Body of pancreas (tissue), 4 donors: ENCODE measurements at regions not wholly inside any gene's neighbourhood (a gene's known extent, or its start where the extent isn't known, plus 50 kb on each side); places are given as distances from the start of the nearest gene placed in this dataset.

Experiments
- ATAC-seq: fragments of 150-250 bp; one replicate; pipeline ENCODE4 v1.9.1; 2016
- DNase-seq, 4 donors: peaks; one replicate each; pipeline ENCODE4 v3.0.0-alpha.2; 2019
- H3K27ac ChIP-seq, 4 donors: fragments of 200-600 bp; sonication (generic); 1 replicate in 3 of 4; 2 replicates in 1 of 4; pipeline versions ENCODE4 v1.5.1 to v1.6.1; 2016 to 2019; ENCODE audit warnings: mild to moderate bottlenecking in 1 of 4, mixed read lengths in 1 of 4, moderate library complexity in 1 of 4
- H3K27me3 ChIP-seq, 2 donors: fragments of 200-600 bp; sonication (generic); one replicate each; pipeline ENCODE4 v1.6.0; 2016; ENCODE audit warnings: mild to moderate bottlenecking in 1 of 2
- H3K36me3 ChIP-seq, 2 donors: fragments of 200-600 bp; sonication (generic); replicated peaks in 1 of 2; 2 replicates each; pipeline ENCODE4 v1.5.1; 2016; ENCODE audit warnings: low read depth in 2 of 2; ENCODE audit not compliant: insufficient read depth in 1 of 2
- H3K4me1 ChIP-seq: fragments of 200-600 bp; sonication (generic); one replicate; pipeline ENCODE4 v1.6.0; 2016
- H3K4me3 ChIP-seq, 2 donors: fragments of 200-600 bp; sonication (generic); 1 replicate in 1 of 2; 2 replicates in 1 of 2; pipeline ENCODE4 v1.5.1; 2016 to 2019
- H3K9me3 ChIP-seq, 3 donors: fragments of 200-600 bp; sonication (generic); 1 replicate in 2 of 3; 2 replicates in 1 of 3; pipeline ENCODE4 v1.5.1; 2016
- POLR2A ChIP-seq, 3 donors: fragments of 450-650 bp; IDR thresholded peaks; one replicate each; pipeline ENCODE4 v1.6.1; 2016; ENCODE audit warnings: antibody characterized with exemption in 3 of 3, mild to moderate bottlenecking in 2 of 3
- WGBS, 2 donors: methylation state at CpG; one replicate each; pipeline ENCODE4 v1.1.5; 2017; 5-methylcytosine and 5-hydroxymethylcytosine counted together
- intact Hi-C: fragments of 100-400 bp; cut with DNase I; formaldehyde crosslinking; loops from one replicate; pipeline ENCODE4 v1.15.1; 2023
- TF ChIP-seq, protein P1 (sequence below), 7 experiments: fragments of 450-650 bp in 4 of 7; fragments of 200-600 bp in 3 of 7; sonication (generic) in 3 of 7; IDR thresholded peaks; one replicate each; pipeline ENCODE4 v1.5.1; 2016 to 2019; ENCODE audit warnings: antibody characterized with exemption in 7 of 7

DNA sequence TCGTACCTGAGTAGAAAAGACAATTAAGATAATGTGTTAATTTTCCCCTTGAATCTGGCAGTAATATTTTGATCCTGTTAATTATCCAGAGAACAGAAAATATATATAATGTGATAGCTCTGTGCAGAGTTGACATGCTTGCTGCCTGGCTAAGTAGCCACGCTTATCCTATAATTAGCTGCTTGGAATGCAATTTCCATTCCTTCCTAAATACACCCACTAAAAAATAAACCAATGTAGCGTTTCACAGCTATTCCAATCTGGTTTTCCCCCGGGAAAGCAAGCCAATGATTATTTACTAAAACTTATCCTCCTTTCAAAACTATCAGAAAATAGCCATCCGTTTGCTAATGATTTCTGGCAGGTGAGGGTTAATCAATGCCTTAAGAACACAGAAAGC, 134.5 kb upstream of the IRX5 start:
- Histone ChIP-seq H3K9me3 (no peaks in the 10 kb centered on the region), H3K27ac (no peak overlapping the region), H3K27me3 (no peaks in the 10 kb centered on the region), H3K36me3 (no peaks in the 10 kb centered on the region), H3K4me3 (no peak overlapping the region), H3K4me1 (no peaks in the 10 kb centered on the region)
- intact Hi-C loops = no loop called here
- 35 to 37% methylated on average over 5 of the region's 5 CpGs for WGBS, 2 donors
- no peak for DNase-seq
- TF ChIP-seq POLR2A (IDR thresholded peaks at IDR 0.05) = no peak
- TF ChIP-seq, protein P1, sequence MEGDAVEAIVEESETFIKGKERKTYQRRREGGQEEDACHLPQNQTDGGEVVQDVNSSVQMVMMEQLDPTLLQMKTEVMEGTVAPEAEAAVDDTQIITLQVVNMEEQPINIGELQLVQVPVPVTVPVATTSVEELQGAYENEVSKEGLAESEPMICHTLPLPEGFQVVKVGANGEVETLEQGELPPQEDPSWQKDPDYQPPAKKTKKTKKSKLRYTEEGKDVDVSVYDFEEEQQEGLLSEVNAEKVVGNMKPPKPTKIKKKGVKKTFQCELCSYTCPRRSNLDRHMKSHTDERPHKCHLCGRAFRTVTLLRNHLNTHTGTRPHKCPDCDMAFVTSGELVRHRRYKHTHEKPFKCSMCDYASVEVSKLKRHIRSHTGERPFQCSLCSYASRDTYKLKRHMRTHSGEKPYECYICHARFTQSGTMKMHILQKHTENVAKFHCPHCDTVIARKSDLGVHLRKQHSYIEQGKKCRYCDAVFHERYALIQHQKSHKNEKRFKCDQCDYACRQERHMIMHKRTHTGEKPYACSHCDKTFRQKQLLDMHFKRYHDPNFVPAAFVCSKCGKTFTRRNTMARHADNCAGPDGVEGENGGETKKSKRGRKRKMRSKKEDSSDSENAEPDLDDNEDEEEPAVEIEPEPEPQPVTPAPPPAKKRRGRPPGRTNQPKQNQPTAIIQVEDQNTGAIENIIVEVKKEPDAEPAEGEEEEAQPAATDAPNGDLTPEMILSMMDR (IDR thresholded peaks at IDR 0.05) = no peak
- no peak for ATAC-seq

DNA sequence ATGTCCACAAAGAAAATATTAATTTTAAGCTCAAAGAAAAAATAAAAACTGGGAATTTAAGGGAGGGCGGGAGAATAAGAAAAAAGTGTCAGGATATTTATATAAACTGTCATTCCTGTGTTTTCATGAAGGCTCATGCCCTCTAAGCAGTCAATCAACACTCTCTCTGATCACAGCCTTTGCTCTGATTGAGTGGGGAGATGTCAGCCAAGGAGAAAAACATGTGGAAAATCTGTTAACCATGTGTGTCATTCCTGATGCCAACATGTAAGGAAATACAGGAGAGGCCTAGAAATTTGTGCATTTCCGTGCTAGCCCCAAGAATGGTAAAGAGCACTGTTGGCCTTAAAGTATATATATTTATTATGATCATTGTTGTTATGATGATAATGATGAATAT, 137.9 kb upstream of the IRX5 start:
- WGBS, 2 donors = 70 to 77% methylated on average over 2 of the region's 2 CpGs
- Histone ChIP-seq H3K4me1 (no peaks in the 10 kb centered on the region), H3K27ac (no peak overlapping the region), H3K9me3 (no peaks in the 10 kb centered on the region), H3K27me3 (no peaks in the 10 kb centered on the region), H3K36me3 (no peaks in the 10 kb centered on the region), H3K4me3 (no peak overlapping the region)
- intact Hi-C loops = no loop called here
- TF ChIP-seq, protein P1 (IDR thresholded peaks at IDR 0.05) = no peak
- TF ChIP-seq POLR2A (IDR thresholded peaks at IDR 0.05) = no peak
- DNase-seq (no peak), ATAC-seq (no peak)

DNA sequence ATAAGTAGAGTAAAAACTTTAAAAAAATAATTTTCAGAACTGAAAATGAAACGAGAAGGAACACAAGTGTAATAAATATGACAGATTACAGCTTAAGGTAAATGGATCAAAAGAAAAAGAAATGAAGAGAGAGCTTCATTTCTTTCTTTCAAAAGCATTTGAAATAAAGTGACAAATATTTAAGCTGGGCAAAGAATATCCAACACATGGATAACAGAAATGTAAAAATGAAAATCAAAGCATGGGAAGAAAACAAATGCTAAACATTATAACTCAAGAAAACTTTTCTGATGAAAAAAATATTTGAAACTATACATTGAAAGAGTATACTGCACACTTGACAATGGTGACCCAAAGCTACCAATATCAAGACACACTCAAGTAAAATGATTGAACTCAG, 143.6 kb upstream of the IRX5 start:
- intact Hi-C loops = no loop called here
- TF ChIP-seq, protein P1 (IDR thresholded peaks at IDR 0.05) = no peak
- no peak for TF ChIP-seq POLR2A (IDR thresholded peaks at IDR 0.05)
- WGBS, 2 donors = 46 to 52% methylated on average over 1 of the region's 1 CpG

DNA sequence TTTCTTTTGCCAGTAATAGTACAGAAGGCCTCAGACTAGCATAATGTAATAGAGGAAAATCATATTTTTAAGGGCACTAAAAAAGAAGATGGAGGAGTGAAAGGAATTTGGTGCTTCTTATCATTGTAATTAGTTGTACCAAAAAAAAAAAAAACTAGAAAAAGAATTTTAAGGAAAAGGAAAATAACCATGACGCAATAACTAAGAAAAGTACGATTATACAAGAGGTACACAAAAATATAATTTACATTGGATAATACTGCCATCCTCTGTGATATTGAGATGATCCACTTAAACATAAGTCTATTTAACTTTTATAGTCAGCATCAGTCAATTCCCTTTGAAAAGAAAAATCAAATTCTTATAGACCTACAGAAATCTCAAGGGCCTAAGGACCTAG, 146.7 kb upstream of the IRX5 start:
- intact Hi-C loops = no loop called here
- WGBS, 2 donors = 76 to 81% methylated on average over 2 of the region's 2 CpGs
- no peak for ATAC-seq

More for the DNA sequence above, 143.6 kb upstream of the IRX5 start:
- Histone ChIP-seq H3K27ac (no peak overlapping the region), H3K4me3 (no peak overlapping the region), H3K9me3 (no peaks in the 10 kb centered on the region), H3K36me3 (no peaks in the 10 kb centered on the region), H3K4me1 (no peaks in the 10 kb centered on the region), H3K27me3 (no peaks in the 10 kb centered on the region)
- no peak for DNase-seq
- no peak for ATAC-seq

GRCh38 chr16:54783226-54783625, 147.4 kb upstream of the IRX5 start:
- no peak overlapping the region for H3K4me3 ChIP-seq
- no peak for DNase-seq
- TF ChIP-seq POLR2A (IDR thresholded peaks at IDR 0.05) = no peak
- TF ChIP-seq, protein P1 (IDR thresholded peaks at IDR 0.05) = no peak
- no peak for ATAC-seq
- no peaks in the 10 kb centered on the region for H3K36me3 ChIP-seq
- no peaks in the 10 kb centered on the region for H3K4me1 ChIP-seq
- no peaks in the 10 kb centered on the region for H3K9me3 ChIP-seq
- no peak overlapping the region for H3K27ac ChIP-seq
- no peaks in the 10 kb centered on the region for H3K27me3 ChIP-seq
- 53 to 60% methylated on average over 3 of the region's 3 CpGs for WGBS, 2 donors
- intact Hi-C loops = no loop called here

More for the DNA sequence above, 146.7 kb upstream of the IRX5 start:
- no peak for DNase-seq
- Histone ChIP-seq H3K4me1 (no peaks in the 10 kb centered on the region), H3K9me3 (no peaks in the 10 kb centered on the region), H3K27me3 (no peaks in the 10 kb centered on the region), H3K27ac (no peak overlapping the region), H3K4me3 (no peak overlapping the region), H3K36me3 (no peaks in the 10 kb centered on the region)
- TF ChIP-seq, protein P1 (IDR thresholded peaks at IDR 0.05) = no peak
- TF ChIP-seq POLR2A (IDR thresholded peaks at IDR 0.05) = no peak
